DMS53 treated with DMSO at 0.1 percent for 48 hours (cell line): ENCODE measurements at regions not wholly inside any gene's neighbourhood (a gene's known extent, or its start where the extent isn't known, plus 50 kb on each side); places are given as distances from the start of the nearest gene placed in this dataset.
"Not testable (repeated sequence)": the region's sequence is repeated elsewhere in the genome, so short reads cannot be mapped to it uniquely, and the experiment has no call there.

Source experiments
- DNase-seq: peaks from one replicate; lab custom pipeline; 2025; ENCODE audit not compliant: unreplicated experiment; lab: John Stamatoyannopoulos, UW

DNA sequence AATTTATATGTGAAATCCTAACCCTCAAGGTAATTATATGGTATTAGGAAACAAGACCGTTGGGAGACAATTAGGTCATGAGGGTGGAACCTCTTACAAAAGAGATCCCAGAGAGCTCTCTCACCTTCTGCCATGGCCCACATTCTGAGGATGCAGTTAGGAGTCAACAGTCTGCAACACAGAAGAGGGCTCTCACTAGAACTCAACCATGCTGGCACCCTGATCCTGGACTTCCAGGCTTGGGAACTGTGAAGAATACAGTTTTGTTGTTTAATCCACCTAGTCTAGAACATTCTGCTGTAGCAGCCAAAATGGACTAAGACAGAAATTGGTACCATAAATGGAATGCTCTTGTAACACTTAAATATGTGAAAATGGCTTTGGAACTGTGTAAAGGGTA lies 278.8 kb upstream of the GALNTL6 start:
- no peak for DNase-seq

DNA sequence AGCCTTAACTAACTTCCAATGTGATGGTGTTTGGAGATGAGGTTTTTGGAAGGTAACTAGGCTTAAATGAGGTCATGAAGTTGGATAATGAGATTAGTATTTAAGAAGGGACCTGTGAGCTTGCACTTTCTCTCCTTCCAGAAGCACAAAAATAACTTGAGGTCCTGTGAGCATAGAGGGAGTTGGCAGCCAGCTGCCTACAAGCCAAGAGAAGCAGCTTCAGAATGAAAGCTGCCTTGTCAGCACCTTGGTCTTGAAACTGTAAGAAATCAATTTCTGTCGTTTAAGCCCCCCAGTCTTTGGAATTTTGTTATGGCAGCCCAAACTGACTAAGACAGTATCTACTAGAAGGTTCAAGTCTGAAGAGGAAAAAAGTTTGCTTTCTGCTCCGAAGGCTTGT lies 280.2 kb upstream of the GALNTL6 start:
- no peak for DNase-seq

DNA sequence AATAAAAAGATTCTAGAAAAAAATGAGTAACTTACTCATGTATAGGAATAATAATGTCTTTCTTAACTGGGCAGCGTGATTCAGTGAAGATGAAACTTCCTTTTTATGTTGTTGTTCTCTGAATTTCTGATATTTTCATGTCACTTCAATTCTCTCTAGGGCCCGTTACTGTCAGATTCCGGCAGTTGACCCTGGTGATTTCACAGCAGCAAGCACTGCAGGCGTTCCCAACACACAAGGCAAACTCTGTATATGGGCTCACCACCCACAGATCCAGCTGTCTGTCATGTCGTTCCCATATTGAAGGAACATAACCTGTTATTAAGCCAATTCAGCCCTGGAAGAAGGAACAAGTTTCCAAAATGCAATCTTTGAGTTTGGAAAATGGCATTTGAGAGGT lies 288.3 kb upstream of the GALNTL6 start:
- no peak for DNase-seq

DNA sequence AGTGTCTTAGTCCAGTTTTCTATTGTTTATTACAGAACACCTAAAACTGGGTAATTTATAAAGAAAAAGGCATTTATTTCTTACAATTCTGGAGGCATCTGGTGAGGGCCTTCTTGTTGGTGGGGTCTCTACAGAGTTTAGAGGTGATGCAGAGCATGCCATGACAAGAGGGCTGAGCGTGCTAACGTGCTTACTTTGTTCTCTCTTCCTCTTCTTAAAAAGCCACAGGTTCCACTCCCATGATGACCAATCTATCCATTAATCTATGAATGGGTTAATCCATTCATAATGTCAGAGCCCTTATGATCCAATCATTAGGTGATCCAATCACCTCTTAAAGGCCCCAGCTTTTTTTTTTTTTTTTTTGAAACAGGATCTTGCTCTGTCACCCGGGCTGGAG lies 291.5 kb upstream of the GALNTL6 start:
- DNase-seq, result no peak

DNA sequence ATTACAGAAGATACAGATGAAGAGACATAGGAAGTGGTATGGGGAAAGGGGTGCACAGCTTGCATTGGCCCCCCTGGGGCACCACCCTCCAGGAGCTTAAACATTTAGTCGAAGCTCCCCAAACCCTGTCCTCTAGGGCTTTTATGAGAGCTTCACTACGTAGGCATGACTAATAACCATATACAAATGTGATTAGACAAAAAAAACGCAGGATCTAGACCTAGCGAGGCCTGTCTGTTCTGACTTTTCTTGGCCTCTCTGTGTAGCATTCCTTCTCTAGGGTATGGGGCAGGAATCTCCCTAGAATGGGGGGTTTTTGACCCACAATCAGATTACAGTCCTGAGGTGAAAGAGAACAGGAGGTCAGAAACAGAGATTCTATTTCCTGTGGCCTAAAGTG lies 293.7 kb upstream of the GALNTL6 start:
- DNase-seq, result no peak

DNA sequence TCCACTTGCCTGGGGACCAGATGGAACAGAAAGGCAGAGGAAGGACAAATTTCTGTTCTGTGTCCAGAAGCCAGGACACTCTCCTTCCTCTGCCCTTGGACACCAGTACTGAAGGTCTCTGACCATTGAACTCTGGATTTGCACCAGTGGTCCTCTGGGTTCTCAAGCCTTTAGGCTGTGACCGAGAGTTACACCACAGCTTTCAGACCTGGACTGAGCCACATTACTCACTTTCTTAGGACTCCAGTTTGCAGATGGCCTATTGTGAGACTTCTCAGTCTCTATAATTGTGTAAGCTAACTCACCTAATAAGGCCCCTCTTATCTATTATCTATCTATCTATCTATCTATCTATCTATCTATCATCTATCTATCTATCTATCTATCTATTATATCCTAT lies 295.3 kb upstream of the GALNTL6 start:
- no peak for DNase-seq

DNA sequence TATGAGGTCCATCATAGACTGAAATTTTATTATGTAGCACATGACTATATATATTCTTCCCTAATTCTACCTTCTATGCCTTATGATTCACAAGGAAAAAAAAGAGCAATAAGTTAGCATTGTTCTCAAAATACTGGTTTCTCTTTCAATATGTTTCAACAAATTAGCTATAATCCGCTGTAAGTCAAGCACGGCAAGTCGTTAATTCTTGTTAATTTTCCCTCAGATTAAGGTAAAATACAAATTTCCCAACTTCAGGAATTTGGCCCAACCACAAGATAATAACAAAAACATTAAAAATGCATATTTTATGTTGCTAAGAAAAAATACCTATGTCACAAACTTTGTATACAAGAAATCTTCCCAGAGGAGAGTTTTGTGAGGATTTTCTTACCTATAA lies 296.5 kb upstream of the GALNTL6 start:
- no peak for DNase-seq

DNA sequence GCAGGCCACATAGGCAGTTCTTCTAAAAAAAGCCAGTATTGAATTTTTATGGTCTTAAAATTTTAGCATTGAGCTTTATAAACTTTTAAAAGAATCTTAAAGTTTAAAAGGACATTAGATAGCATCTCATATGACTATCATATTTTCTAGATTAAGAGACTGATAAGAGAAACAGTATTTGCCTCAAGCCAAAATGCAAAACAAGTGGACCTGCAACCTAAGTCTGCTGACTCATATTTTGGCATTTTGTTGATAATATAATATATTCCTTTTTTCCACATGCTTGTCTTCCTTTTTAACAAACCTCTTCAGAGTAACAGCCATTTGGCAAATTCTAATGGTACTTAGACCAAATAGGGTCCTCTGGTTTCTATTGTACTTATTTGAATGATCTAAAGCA lies 328.5 kb upstream of the GALNTL6 start:
- DNase-seq, result no peak

DNA sequence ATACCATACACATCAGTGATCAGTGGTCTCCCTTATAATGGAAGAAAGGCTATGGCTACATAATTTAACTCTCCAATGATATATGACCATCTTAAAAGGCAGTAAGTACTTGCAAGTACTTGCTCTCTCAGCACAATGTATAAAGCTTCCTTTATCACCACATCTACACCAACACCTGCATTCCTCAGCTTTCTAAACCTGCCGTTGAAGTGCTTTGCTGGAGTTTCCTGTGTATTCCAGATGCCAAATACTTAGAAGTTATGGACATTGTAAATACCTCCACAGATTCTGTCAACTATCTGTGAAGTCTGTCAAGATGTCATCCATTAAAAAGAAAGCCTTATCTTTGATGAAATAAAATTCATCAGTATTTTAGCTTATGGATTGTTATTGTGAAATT lies 335.0 kb upstream of the GALNTL6 start:
- no peak for DNase-seq

DNA sequence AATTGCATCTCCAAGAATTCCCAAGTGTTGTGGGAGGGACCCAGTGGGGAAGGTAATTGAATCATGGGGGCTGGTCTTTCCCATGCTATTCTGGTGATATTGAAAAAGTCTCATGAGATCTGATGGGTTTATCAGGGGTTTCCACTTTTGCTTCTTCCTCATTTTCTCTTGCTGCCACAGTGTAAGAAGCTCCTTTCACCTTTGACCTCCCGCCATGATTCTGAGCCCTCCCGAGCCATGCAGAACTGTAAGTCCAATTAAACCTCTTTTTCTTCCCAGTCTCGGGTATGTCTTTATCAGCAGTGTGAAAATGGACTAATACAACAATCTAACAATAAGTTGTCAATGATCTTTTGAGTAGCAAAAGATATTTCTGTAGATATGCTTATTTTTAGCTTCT lies 338.1 kb upstream of the GALNTL6 start:
- not testable (repeated sequence) for DNase-seq

DNA sequence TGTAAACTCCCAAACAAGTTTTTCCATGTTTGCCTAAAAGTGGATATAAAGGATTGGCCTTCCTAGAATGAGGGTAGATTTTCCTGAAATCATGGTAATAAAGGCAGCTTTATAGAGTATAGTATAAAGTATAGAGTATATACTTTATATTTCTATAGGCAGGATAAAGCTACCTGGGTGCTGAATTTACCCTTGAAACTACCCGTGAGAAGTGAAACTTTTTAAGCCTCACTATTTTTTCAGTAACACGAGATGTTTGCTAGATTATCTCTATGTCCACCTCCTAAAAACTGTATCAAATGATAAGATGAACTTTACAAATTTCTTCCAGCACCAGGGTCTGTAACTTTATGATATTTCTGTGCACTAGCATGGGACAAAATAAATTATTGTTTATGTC lies 340.0 kb upstream of the GALNTL6 start:
- no peak for DNase-seq

DNA sequence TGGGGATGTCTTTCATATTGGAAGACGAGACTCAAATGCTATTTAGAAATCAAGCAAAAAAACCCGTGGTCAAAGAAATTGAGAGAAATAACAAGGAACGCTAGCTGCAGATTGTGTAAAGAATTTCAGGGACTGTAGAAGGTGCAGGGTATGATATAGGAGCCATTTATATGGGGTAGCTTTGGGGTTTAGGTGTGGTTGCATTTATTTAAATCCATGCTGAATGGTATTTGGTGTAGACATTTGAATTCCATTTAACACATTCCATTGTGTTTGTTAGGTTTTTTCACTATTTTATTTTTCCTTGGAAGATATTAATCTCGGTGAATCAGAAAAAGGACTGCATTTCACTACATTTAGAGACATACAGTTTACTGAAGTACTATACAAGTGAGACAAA lies 341.0 kb upstream of the GALNTL6 start:
- no peak for DNase-seq

DNA sequence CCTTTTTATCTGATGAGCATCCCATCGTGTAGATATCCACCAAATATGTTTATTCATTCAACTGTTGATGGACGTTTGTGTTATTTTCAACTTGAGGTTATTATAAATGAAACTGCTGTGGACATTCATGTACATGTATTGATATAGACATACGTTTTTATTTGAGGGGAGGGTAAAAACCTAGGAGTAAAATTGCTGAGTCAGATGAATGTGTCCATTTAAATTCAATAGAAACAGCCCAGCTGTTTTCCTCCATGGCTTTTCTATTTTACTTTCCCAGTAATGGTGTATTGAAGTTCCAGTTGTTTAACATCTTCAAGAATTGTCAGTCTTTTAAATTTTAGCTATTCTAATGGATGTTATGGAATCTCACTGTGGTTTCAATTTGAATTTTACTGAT lies 348.7 kb upstream of the GALNTL6 start:
- no peak for DNase-seq

DNA sequence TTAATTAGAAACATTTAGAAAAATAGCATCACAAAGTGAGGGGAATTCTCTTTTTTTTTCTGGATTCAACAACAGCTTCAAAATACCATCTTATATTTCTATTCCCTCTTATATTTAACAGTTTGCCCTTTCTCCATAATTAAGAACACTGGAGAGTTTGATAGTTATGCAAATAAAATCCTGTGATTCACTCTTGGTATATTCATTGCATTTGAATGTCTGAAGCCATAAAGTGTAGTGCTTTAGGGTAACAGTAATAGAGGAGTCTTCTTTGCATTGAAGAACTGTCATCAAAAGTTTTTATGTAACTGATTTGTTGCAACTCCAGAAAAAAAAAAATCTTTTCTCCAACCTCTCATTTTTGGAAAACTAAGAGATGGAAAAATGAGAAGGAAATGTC lies 352.0 kb upstream of the GALNTL6 start:
- no peak for DNase-seq

DNA sequence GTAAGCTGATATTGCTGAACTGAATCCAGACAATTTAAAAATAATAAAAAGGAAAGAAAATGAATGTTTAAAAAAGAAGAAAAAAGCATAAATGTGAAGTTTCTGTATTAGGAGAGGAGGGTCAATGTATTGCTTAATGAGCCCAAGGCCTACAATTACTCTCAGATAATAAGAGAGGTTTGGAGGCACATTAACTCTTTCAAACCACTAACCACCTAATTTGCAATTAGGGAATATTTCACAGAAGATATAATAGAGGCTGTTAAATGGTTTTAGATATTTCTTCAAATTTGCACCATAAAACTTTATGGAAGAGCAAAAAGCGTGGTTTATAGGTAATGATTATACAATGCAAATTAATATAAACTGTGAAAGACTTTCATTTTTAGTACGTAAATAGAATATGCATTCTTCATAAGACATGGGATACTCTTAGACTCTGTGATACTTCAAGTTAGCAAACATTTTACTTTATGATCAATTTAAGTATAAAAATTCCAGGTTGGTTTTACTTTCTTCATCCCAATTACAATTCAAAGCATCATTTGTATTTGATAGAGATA lies 364.2 kb upstream of the GALNTL6 start:
- DNase-seq, result no peak

DNA sequence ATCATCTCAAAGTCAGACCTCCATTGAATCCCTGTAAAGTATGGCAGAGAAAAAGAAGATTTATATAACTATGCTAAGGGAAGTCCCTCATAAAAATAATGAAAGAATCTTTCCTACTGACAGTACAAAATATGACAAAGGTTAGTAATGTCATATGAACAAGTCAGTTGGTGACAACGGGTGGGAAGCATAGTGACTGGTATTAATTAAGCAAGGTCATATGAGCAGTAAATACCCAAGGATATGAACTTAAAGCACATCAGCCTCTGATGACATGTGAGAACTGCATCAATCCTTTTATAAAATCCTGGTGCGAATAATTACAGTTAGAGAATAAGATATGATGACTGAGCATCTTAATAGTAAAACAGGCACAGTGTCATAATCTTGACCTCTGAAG lies 364.8 kb upstream of the GALNTL6 start:
- no peak for DNase-seq

DNA sequence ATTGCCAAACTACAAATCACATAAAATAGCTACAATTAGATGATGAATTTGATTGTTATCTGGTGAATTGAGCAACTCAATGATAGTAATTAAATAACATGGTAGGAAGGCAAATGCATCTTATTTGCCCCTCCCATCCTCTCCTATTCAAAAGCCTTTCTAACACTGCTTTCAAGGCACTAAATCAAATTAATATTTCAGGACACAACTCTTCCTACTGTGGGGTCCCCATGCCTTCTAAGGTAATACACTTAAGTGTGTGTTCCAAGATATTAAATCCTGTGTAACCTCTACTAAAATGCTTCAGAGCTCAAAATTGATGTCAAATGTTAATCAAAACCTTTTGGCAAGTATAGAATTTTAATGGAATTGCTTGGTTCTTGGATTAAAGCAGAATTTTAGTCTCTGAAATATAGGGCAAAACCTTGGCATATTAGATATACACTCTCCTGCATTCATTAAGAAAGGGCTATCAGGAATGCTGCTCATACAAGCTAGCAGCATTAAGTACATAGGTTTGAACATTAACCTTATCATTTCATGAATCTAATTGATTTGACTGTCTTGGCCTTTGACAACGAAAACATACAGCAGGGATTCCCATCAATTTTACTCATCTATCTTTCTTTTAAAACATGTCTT lies 371.8 kb upstream of the GALNTL6 start:
- no peak for DNase-seq

DNA sequence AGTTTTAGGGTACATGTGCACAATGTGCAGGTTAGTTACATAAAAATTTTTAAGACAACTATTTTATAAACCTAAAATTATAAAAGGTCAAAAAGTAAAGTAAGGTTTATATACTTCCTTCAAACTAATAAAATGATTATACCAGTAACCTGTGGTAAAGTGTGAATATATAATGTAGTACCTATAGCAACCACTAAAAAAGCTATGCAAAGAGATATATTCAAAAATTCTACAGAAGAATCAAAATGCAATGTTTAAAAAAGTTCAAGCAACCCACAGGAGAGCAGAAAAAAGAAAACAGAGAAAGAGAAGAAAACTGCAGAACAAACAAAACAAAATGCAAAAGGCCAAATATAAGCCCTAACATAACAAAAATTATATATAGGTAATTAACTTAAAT lies 379.5 kb upstream of the GALNTL6 start:
- no peak for DNase-seq

DNA sequence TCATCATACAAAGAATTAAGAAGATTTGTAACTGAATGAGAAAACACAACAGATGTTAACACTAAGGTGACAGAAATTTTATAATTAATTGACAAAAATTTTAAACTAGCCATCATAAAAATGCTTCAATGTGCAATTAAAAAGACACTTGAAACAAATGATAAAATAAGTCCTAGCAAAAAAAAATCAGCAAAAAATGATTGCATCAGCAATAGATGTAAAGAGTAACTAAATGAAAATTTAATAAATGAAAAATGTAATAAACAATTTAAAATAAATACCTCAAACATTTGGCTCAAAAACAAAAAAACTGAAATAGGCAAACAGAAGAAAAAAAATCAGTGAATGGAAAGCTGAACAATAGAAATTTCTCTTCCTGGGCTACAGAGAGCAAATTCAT lies 380.7 kb upstream of the GALNTL6 start:
- no peak for DNase-seq

DNA sequence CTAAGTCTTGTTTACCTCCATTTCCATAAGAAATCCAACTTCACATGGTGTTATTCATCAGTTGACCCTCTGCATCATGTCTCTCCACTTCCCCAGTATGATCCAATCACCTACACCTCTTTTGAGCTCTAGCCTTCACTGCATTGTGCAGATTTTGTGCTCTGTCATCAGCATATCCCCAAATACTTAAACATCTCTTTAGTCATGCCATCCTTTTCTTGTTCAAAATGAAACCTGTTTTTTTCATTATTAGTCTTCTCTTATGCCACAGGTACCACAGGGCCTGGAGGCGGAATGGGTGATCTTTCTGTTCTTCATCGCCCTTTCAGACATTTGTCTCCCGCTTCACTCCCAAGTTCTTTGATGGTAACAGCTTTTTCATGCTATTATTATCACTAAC lies 382.7 kb upstream of the GALNTL6 start:
- DNase-seq, result no peak

DNA sequence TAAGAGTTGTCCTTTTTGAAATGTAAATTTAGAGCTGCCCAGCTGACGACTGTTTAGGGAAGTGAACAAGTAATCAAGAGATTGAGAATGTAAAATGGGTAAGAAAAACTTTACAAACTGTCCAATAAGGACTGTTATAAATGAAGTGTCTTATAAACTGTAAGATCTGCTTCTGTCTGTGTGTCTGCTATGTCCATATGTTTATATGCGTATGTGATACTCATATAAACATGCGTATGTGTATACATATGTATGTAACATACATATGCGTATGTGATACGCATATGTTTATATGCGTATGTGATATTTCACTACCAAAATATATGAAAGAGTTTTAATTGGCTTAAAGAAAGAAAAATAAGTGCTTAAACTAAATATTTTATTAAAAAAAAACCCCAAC lies 416.0 kb upstream of the GALNTL6 start:
- no peak for DNase-seq

DNA sequence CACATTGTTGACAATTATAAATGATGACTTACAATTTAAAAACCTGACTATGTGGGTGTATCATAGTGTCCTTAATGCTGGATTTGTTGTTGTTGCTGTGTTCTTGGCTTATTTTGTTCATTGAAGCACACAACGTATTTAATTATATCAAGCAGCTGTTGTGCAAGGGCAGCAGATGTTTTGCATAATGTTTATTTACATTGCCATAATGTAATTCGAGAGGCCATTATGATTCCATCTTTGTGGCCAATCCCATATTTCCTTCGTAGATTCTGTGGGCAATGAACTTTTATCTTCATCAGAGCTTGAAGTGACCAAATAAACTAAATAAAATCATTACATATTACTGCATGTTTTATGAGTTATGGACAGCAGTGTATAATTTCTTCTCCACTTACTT lies 422.6 kb upstream of the GALNTL6 start:
- no peak for DNase-seq

DNA sequence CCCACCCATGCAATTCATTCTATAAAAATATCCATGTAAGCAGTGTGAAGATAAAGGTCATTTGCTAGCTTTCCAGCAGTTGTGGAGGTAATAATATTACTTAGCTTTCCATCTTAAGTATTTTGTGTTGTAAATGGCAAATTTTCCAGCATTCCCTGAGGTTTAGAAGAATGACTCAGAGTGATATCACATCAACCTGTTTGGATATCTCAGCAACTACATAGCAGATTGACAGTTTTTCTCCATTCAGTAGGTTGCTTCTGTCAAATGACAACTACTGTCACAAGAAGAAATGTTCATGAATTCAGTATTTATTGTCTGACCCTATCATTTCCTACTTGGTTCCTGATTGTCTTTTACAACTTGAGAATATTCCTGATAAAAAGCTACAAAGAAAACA lies 434.9 kb upstream of the GALNTL6 start:
- no peak for DNase-seq
